HepG2 (cell line): ENCODE measurements at regions not wholly inside any gene's neighbourhood (a gene's known extent, or its start where the extent isn't known, plus 50 kb on each side); places are given as distances from the start of the nearest gene placed in this dataset.

ENCODE experiments used
- ATAC-seq: fragments of 200-7000 bp; cut with Tn5 transposase; 3 replicates; pipeline ENCODE4 v1.9.1; 2020; ENCODE audit warnings: mild to moderate bottlenecking, moderate library complexity
- BruUV-seq: library from RNA; stranded (reverse); fragments of 400-500 nt; replicated peaks from 2 replicates; lab custom pipeline; 2021; lab: Mats Ljungman, UMichigan
- CTCF ChIA-PET: fragments of 300-600 bp; formaldehyde crosslinking; extraction: SDS; loops from one replicate; lab custom pipeline; 2021; ENCODE audit warnings: low total read pairs, inconsistent platforms, low intra/inter-chr PET ratio; lab: Yijun Ruan, JAX
- POLR2A ChIA-PET: fragments of 350-600 bp; sonication (Branson Sonifier 250); formaldehyde crosslinking; loops from one replicate; lab custom pipeline; 2020; ENCODE audit warnings: antibody characterized with exemption, inconsistent platforms; lab: Yijun Ruan, JAX
- DNase-seq: peaks from one replicate; pipeline ENCODE4 v3.0.0-alpha.2; 2015; ENCODE audit warnings: low spot score
- FAIRE-seq: peaks from 3 replicates; lab custom pipeline; 2011; peaks lifted over from hg19 to GRCh38; lab: Jason Lieb, UNC
- H2AFZ ChIP-seq: one replicate; pipeline ENCODE4 v1.6.1; 2011; ENCODE audit warnings: low read length, inconsistent platforms
- H3K27ac ChIP-seq: fragments of 300-600 bp; 3 replicates; pipeline ENCODE4 v1.8.0; 2011; ENCODE audit warnings: mixed run types, mild to moderate bottlenecking, mixed read lengths, low read length, inconsistent platforms; ENCODE audit not compliant: insufficient read depth; ENCODE audit errors: extremely low read length
- H3K27me3 ChIP-seq, 2 experiments: fragments of 200-600 bp in 1 of 2; 2 replicates in 1 of 2; 3 replicates in 1 of 2; pipeline versions ENCODE4 v1.6.0 to v1.8.0; 2011; ENCODE audit warnings: low read length in 2 of 2, mild to moderate bottlenecking in 2 of 2, moderate library complexity in 2 of 2, inconsistent platforms in 1 of 2; ENCODE audit not compliant: insufficient read depth in 2 of 2, control insufficient read depth in 1 of 2
- H3K36me3 ChIP-seq, 2 experiments: fragments of 200-600 bp in 1 of 2; replicated peaks in 1 of 2; 2 replicates in 1 of 2; 3 replicates in 1 of 2; pipeline versions ENCODE4 v1.5.1 to v1.8.0; 2011; ENCODE audit warnings: low read length in 2 of 2, inconsistent platforms in 1 of 2; ENCODE audit not compliant: insufficient read depth in 2 of 2, control insufficient read depth in 1 of 2
- H3K4me1 ChIP-seq: 2 replicates; pipeline ENCODE4 v1.5.1; 2012; ENCODE audit warnings: low read length, inconsistent platforms; ENCODE audit not compliant: insufficient read depth
- H3K4me2 ChIP-seq: 2 replicates; pipeline ENCODE4 v1.6.0; 2011; ENCODE audit warnings: low read depth, low read length, inconsistent platforms
- H3K4me3 ChIP-seq, 3 experiments: fragments of 200-600 bp in 1 of 3; sonication (generic), shearing (Covaris generic) in 1 of 3; replicated peaks in 1 of 3; 2 replicates each; pipeline ENCODE4 v1.5.1; 2011 to 2016; ENCODE audit warnings: low read length in 3 of 3, inconsistent platforms in 2 of 3, low read depth in 2 of 3, mild to moderate bottlenecking in 2 of 3, control low read depth in 1 of 3, mixed read lengths in 1 of 3; ENCODE audit not compliant: insufficient read depth in 1 of 3
- H3K79me2 ChIP-seq: one replicate; pipeline ENCODE4 v1.6.1; 2011; ENCODE audit warnings: low read length, inconsistent platforms; ENCODE audit not compliant: insufficient read depth
- H3K9ac ChIP-seq: 2 replicates; pipeline ENCODE4 v1.6.0; 2011; ENCODE audit warnings: mild to moderate bottlenecking, low read depth, low read length, inconsistent platforms; ENCODE audit not compliant: insufficient read depth
- H3K9me3 ChIP-seq: 2 replicates; pipeline ENCODE4 v1.5.1; 2012; ENCODE audit warnings: mild to moderate bottlenecking, low read length
- H4K20me1 ChIP-seq: 2 replicates; pipeline ENCODE4 v1.6.0; 2011; ENCODE audit warnings: inconsistent platforms, mild to moderate bottlenecking, low read length, moderate library complexity; ENCODE audit not compliant: insufficient read depth
- HDAC6 ChIP-seq: fragments of 200-600 bp; sonication (generic); IDR thresholded peaks from 2 replicates; pipeline ENCODE4 v1.7.0; 2017; ENCODE audit warnings: mild to moderate bottlenecking, antibody characterized with exemption, low read length, low read depth
- KDM3A ChIP-seq: IDR thresholded peaks from 2 replicates; pipeline ENCODE4 v1.6.1; 2018; ENCODE audit warnings: low read depth, missing compliant biosample characterization
- MAFK ChIP-seq, 2 experiments: IDR thresholded peaks in 1 of 2; conservative IDR thresholded peaks in 1 of 2; 2 replicates each; pipeline ENCODE4 v1.6.1; 2011; ENCODE audit warnings: improper control_type of control experiment in 2 of 2, low read length in 2 of 2
- NFKBIZ ChIP-seq: IDR thresholded peaks from 2 replicates; pipeline ENCODE4 v1.6.1; 2018; ENCODE audit warnings: missing genetic modification reagents, missing compliant biosample characterization
- SAFB2 ChIP-seq: sonication (generic); formaldehyde crosslinking; IDR thresholded peaks from 2 replicates; pipeline ENCODE4 v1.5.1; 2020; ENCODE audit warnings: missing genetic modification reagents, low read depth, mild to moderate bottlenecking, borderline replicate concordance
- ZFP36L2 ChIP-seq: sonication (generic); formaldehyde crosslinking; IDR thresholded peaks from 2 replicates; pipeline ENCODE4 v1.4.0; 2020; ENCODE audit warnings: missing genetic modification reagents
- ZNF274 ChIP-seq: sonication (generic); formaldehyde crosslinking; IDR thresholded peaks from 2 replicates; pipeline ENCODE4 v1.5.1; 2020; ENCODE audit warnings: mild to moderate bottlenecking, missing genetic modification reagents
- WGBS: methylation state at CpG from one replicate; pipeline ENCODE4 v1.1.6; 2017; ENCODE audit warnings: low lambda C conversion rate; 5-methylcytosine and 5-hydroxymethylcytosine counted together
- in situ Hi-C: cut with HindIII; loops from 2 replicates; pipeline ENCODE4 v1.10.0; 2017; ENCODE audit warnings: low pct_unique_long_range_greater_than_20kb; ENCODE audit not compliant: extremely low pct_ligation_motif_present
- intact Hi-C: fragments of 100-400 bp; cut with micrococcal nuclease; formaldehyde crosslinking; loops from one replicate; pipeline ENCODE4 v1.10.0; 2022; ENCODE audit not compliant: unreplicated experiment
- TF ChIP-seq, protein P1 (sequence below): sonication (generic); formaldehyde crosslinking; IDR thresholded peaks from 2 replicates; pipeline ENCODE4 v1.4.0; 2020; ENCODE audit warnings: missing genetic modification reagents

- H3K4me1 ChIP-seq: no peaks in the 10 kb centered on the region
- no peak for DNase-seq
- BruUV-seq: no TSS peak
- in situ Hi-C loops (no loop called here), intact Hi-C loops (no loop called here)
- no peaks in the 10 kb centered on the region for H3K27me3 ChIP-seq
- no peaks in the 10 kb centered on the region for H3K36me3 ChIP-seq
- ChIA-PET CTCF (no interaction called here), POLR2A (no interaction called here)
- H3K4me3 ChIP-seq: no peak overlapping the region
- no peak overlapping the region for H3K27ac ChIP-seq
- H2AFZ ChIP-seq: no peak overlapping the region
- H4K20me1 ChIP-seq: no peaks in the 10 kb centered on the region
- no peak overlapping the region for H3K4me2 ChIP-seq
- no peak for ATAC-seq
- FAIRE-seq: no peak
- H3K9me3 ChIP-seq: no peaks in the 10 kb centered on the region
- no peak for TF ChIP-seq HDAC6
- TF ChIP-seq MAFK (conservative IDR thresholded peaks at IDR 0.05 in 1 of 2, IDR thresholded peaks at IDR 0.05 in 1 of 2; ENCODE audit: low read length in 2 of 2): peak; percentile 53 to 61
- no peak overlapping the region for H3K9ac ChIP-seq
- no peaks in the 10 kb centered on the region for H3K79me2 ChIP-seq
Observed at GRCh38 chr18:27653247-27653646, 468.1 kb upstream of the CHST9 start.

GRCh38 chr18:27652480-27653121, 467.5 kb upstream of the CHST9 start:
- Histone ChIP-seq H3K36me3 (no peaks in the 10 kb centered on the region), H3K4me3 (no peak overlapping the region), H3K27ac (no peak overlapping the region), H3K9ac (no peak overlapping the region), H4K20me1 (no peaks in the 10 kb centered on the region), H3K4me1 (no peaks in the 10 kb centered on the region), H3K9me3 (no peaks in the 10 kb centered on the region), H3K79me2 (no peaks in the 10 kb centered on the region), H2AFZ (no peak overlapping the region), H3K27me3 (no peaks in the 10 kb centered on the region), H3K4me2 (no peak overlapping the region)
- in situ Hi-C loops: no loop called here
- BruUV-seq: no TSS peak
- FAIRE-seq: no peak
- CTCF ChIA-PET: no interaction called here
- POLR2A ChIA-PET: no interaction called here
- no peak for ATAC-seq
- TF ChIP-seq SAFB2 (CRISPR knock-in tag) (no peak), ZNF274 (CRISPR knock-in tag) (no peak), KDM3A (CRISPR knock-in tag) (no peak), NFKBIZ (no peak), ZFP36L2 (CRISPR knock-in tag) (no peak)
- TF ChIP-seq, protein P1, sequence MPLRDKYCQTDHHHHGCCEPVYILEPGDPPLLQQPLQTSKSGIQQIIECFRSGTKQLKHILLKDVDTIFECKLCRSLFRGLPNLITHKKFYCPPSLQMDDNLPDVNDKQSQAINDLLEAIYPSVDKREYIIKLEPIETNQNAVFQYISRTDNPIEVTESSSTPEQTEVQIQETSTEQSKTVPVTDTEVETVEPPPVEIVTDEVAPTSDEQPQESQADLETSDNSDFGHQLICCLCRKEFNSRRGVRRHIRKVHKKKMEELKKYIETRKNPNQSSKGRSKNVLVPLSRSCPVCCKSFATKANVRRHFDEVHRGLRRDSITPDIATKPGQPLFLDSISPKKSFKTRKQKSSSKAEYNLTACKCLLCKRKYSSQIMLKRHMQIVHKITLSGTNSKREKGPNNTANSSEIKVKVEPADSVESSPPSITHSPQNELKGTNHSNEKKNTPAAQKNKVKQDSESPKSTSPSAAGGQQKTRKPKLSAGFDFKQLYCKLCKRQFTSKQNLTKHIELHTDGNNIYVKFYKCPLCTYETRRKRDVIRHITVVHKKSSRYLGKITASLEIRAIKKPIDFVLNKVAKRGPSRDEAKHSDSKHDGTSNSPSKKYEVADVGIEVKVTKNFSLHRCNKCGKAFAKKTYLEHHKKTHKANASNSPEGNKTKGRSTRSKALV (CRISPR knock-in tag): no peak
- WGBS: 25% methylated on average over 2 of the region's 2 CpGs
- DNase-seq: no peak
- intact Hi-C loops: no loop called here
